Ovary (tissue), 3 donors: ENCODE measurements at regions not wholly inside any gene's neighbourhood (a gene's known extent, or its start where the extent isn't known, plus 50 kb on each side); places are given as distances from the start of the nearest gene placed in this dataset.

Experiments
- EP300 ChIP-seq: sonication (generic); formaldehyde crosslinking; IDR thresholded peaks from one replicate; pipeline ENCODE4 v1.6.1; 2017; ENCODE audit warnings: antibody characterized with exemption
- POLR2A ChIP-seq: fragments of 450-650 bp; IDR thresholded peaks from one replicate; pipeline ENCODE4 v1.6.1; 2017; ENCODE audit warnings: antibody characterized with exemption, mild to moderate bottlenecking, moderate library complexity
- TF ChIP-seq, protein P1 (sequence below), 3 donors: fragments of 450-650 bp in 2 of 3; fragments of 200-600 bp in 1 of 3; IDR thresholded peaks; one replicate each; pipeline versions ENCODE4 v1.5.1 to v1.8.0; 2016 to 2022; ENCODE audit warnings: antibody characterized with exemption in 3 of 3, mild to moderate bottlenecking in 1 of 3
- donor health status: DM: no; HTN: no; CAD: no.

DNA sequence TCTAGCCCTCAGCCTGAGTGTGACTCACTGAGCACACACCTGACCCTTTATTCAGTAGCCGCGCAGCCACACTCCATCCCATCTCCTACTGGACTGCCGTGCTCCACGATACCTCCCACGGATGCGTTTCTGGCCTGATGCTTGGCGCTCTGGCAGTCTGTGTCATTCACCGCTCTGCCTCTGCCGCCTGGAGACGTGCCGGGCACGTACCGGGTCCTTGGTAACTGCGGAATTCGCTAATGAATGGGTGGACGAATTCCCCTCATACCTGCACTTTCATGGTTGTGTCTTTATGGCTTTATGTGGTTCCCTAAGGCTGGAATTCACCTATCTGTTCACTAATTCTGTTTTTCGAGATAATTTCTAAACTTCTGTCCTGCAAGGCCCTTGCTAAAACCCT is 405.7 kb downstream of the QKI start:
- TF ChIP-seq, protein P1, sequence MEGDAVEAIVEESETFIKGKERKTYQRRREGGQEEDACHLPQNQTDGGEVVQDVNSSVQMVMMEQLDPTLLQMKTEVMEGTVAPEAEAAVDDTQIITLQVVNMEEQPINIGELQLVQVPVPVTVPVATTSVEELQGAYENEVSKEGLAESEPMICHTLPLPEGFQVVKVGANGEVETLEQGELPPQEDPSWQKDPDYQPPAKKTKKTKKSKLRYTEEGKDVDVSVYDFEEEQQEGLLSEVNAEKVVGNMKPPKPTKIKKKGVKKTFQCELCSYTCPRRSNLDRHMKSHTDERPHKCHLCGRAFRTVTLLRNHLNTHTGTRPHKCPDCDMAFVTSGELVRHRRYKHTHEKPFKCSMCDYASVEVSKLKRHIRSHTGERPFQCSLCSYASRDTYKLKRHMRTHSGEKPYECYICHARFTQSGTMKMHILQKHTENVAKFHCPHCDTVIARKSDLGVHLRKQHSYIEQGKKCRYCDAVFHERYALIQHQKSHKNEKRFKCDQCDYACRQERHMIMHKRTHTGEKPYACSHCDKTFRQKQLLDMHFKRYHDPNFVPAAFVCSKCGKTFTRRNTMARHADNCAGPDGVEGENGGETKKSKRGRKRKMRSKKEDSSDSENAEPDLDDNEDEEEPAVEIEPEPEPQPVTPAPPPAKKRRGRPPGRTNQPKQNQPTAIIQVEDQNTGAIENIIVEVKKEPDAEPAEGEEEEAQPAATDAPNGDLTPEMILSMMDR (IDR thresholded peaks at IDR 0.05), result no peak
- TF ChIP-seq POLR2A, result no peak
- TF ChIP-seq EP300, result no peak
